ENCODE measurements at regions not wholly inside any gene's neighbourhood (a gene's known extent, or its start where the extent isn't known, plus 50 kb on each side); places are given as distances from the start of the nearest gene placed in this dataset.

DNA sequence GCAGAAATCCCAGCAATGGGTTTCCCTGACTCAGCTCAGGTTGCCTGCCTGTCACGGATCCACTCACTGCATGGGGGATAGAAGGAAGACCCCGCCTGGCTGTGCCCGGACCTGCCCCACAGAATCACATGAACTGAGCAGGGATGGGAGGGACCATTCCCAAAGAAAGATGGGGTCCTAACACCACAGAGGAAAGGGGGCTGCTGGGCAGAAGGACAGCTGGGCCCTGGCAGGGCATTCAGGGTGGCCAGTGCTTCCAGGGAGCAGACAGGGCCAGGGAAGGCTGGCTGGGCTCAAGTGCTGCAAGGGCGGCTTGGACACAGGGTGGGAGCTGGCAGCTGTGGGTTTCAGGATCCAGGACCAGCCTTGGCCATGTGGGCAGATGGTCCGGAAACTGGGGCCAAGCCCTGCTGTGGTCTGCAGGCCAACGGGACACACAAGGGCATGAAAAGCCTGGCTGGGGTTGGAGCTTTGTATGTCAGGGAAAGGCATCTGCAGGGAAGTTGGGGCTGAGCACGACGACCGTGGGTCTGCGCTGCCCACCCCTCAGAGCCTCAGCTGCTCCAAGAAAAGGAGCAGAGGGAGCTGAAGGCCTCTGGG lies 723.9 kb downstream of the PTPRU start:
- DNase-seq (no peak), ATAC-seq (ENCODE audit: insufficient read depth, low FRiP score) (no peak)
- 73 to 83% methylated on average over 10 of the region's 10 CpGs for WGBS, 2 donors
- Histone ChIP-seq H3K27ac (ENCODE audit: low read depth in 1 of 2, low read length in 1 of 2) (no peak overlapping the region), H3K4me1 (ENCODE audit: control insufficient read depth in 5 of 5, insufficient read depth in 5 of 5, low read length in 5 of 5) (no peaks in the 10 kb centered on the region), H3K36me3 (ENCODE audit: control insufficient read depth in 4 of 4, insufficient read depth in 4 of 4, low read length in 4 of 4) (no peaks in the 10 kb centered on the region), H3K27me3 (ENCODE audit: control insufficient read depth in 3 of 3, insufficient read depth in 3 of 3, low read length in 2 of 3) (no peaks in the 10 kb centered on the region), H3K9me3 (ENCODE audit: control insufficient read depth in 4 of 4, insufficient read depth in 3 of 4, low read length in 3 of 4) (peaks cover 0 to 4% (median 0%) of the 10 kb centered on the region in 4 donors), H3K9ac (ENCODE audit: insufficient read depth in 1 of 2, low read length in 2 of 2) (no peak overlapping the region), H3K4me3 (no peak overlapping the region)
- TF ChIP-seq, protein P1, sequence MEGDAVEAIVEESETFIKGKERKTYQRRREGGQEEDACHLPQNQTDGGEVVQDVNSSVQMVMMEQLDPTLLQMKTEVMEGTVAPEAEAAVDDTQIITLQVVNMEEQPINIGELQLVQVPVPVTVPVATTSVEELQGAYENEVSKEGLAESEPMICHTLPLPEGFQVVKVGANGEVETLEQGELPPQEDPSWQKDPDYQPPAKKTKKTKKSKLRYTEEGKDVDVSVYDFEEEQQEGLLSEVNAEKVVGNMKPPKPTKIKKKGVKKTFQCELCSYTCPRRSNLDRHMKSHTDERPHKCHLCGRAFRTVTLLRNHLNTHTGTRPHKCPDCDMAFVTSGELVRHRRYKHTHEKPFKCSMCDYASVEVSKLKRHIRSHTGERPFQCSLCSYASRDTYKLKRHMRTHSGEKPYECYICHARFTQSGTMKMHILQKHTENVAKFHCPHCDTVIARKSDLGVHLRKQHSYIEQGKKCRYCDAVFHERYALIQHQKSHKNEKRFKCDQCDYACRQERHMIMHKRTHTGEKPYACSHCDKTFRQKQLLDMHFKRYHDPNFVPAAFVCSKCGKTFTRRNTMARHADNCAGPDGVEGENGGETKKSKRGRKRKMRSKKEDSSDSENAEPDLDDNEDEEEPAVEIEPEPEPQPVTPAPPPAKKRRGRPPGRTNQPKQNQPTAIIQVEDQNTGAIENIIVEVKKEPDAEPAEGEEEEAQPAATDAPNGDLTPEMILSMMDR (IDR thresholded peaks at IDR 0.05; ENCODE audit: control extremely low read depth, extremely low read depth) = no peak

DNA sequence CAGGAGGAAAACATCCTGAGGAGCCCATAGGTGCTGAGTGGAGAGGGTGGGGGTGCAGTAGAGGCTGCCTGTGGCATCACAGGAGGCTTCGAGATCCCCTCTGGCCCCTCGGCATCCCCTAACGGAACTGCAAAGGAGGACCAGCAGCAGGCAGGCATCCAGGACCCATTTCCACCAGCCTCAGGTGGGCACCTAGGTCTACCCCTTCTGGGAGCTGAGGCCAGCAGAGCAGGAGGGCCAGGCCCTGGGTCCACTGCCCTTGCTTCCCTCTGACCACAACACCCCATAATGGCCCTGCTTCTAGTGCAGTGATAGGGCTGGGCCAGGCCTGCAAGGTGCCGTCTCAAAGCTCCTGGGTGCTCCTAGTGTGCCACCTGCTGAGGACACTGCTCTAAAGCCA lies 723.0 kb downstream of the PTPRU start:
- DNase-seq (no peak), ATAC-seq (ENCODE audit: insufficient read depth, low FRiP score) (no peak)
- TF ChIP-seq, protein P1 (IDR thresholded peaks at IDR 0.05; ENCODE audit: control extremely low read depth, extremely low read depth) = no peak
- no peaks in the 10 kb centered on the region for H3K36me3 ChIP-seq (ENCODE audit: control insufficient read depth in 4 of 4, insufficient read depth in 4 of 4, low read length in 4 of 4)
- H3K9ac ChIP-seq (ENCODE audit: insufficient read depth in 1 of 2, low read length in 2 of 2) = no peak overlapping the region
- no peak overlapping the region for H3K27ac ChIP-seq (ENCODE audit: low read depth in 1 of 2, low read length in 1 of 2)
- no peaks in the 10 kb centered on the region for H3K4me1 ChIP-seq (ENCODE audit: control insufficient read depth in 5 of 5, insufficient read depth in 5 of 5, low read length in 5 of 5)
- no peaks in the 10 kb centered on the region for H3K27me3 ChIP-seq (ENCODE audit: control insufficient read depth in 3 of 3, insufficient read depth in 3 of 3, low read length in 2 of 3)
- WGBS, 2 donors = 89 to 98% methylated on average over 4 of the region's 4 CpGs
- H3K9me3 ChIP-seq (ENCODE audit: control insufficient read depth in 4 of 4, insufficient read depth in 3 of 4, low read length in 3 of 4) = peaks cover 0 to 4% (median 0%) of the 10 kb centered on the region in 4 donors
- H3K4me3 ChIP-seq = no peak overlapping the region

DNA sequence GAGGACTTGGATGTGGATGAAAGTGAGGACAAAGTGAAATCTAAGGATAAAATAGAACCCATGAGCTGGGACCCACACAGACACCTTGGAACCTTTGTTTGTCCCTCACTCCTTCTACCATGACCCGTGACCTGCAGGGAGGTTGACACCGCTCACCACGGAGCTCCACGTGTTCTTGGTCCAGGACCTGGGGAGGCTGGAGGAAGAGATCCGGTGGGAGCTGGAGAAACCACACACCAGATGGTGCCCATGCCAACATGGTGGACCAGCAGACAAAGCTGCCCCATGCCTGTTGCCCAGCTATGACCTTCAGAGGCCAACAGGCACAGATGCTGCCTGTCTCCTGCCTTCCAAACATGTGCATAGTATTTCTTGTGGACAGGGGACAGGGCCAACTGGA lies 721.9 kb downstream of the PTPRU start:
- no peaks in the 10 kb centered on the region for H3K27me3 ChIP-seq (ENCODE audit: control insufficient read depth in 3 of 3, insufficient read depth in 3 of 3, low read length in 2 of 3)
- WGBS, 2 donors = 92 to 96% methylated on average over 5 of the region's 5 CpGs
- no peak overlapping the region for H3K4me3 ChIP-seq

More for the DNA sequence above, 721.9 kb downstream of the PTPRU start:
- Histone ChIP-seq H3K9ac (ENCODE audit: insufficient read depth in 1 of 2, low read length in 2 of 2) (no peak overlapping the region), H3K36me3 (ENCODE audit: control insufficient read depth in 4 of 4, insufficient read depth in 4 of 4, low read length in 4 of 4) (no peaks in the 10 kb centered on the region), H3K4me1 (ENCODE audit: control insufficient read depth in 5 of 5, insufficient read depth in 5 of 5, low read length in 5 of 5) (no peaks in the 10 kb centered on the region), H3K9me3 (ENCODE audit: control insufficient read depth in 4 of 4, insufficient read depth in 3 of 4, low read length in 3 of 4) (peaks cover 0 to 4% (median 0%) of the 10 kb centered on the region in 4 donors), H3K27ac (ENCODE audit: low read depth in 1 of 2, low read length in 1 of 2) (no peak overlapping the region)
- TF ChIP-seq, protein P1 (IDR thresholded peaks at IDR 0.05; ENCODE audit: control extremely low read depth, extremely low read depth) = no peak
- ATAC-seq (ENCODE audit: insufficient read depth, low FRiP score) = no peak
- no peak for DNase-seq
